ENCODE measurements at regions not wholly inside any gene's neighbourhood (a gene's known extent, or its start where the extent isn't known, plus 50 kb on each side); places are given as distances from the start of the nearest gene placed in this dataset.
A peak's percentile ranks its signal among the peaks of the same experiment; 100 is the strongest.

GRCh38 chr2:150162241-150162942 is 325.1 kb downstream of the RND3 start:
- no peaks in the 10 kb centered on the region; the same call in 1 of the 2 replicates for H3K4me1 ChIP-seq
- H3K36me3 ChIP-seq, result no peaks in the 10 kb centered on the region
- H3K9me3 ChIP-seq, result no peaks in the 10 kb centered on the region
- peak; percentile 6 for DNase-seq
- TF ChIP-seq, protein P1, sequence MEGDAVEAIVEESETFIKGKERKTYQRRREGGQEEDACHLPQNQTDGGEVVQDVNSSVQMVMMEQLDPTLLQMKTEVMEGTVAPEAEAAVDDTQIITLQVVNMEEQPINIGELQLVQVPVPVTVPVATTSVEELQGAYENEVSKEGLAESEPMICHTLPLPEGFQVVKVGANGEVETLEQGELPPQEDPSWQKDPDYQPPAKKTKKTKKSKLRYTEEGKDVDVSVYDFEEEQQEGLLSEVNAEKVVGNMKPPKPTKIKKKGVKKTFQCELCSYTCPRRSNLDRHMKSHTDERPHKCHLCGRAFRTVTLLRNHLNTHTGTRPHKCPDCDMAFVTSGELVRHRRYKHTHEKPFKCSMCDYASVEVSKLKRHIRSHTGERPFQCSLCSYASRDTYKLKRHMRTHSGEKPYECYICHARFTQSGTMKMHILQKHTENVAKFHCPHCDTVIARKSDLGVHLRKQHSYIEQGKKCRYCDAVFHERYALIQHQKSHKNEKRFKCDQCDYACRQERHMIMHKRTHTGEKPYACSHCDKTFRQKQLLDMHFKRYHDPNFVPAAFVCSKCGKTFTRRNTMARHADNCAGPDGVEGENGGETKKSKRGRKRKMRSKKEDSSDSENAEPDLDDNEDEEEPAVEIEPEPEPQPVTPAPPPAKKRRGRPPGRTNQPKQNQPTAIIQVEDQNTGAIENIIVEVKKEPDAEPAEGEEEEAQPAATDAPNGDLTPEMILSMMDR (IDR thresholded peaks at IDR 0.05; ENCODE audit: low read depth, low read length), result no peak
- H3K4me3 ChIP-seq (ENCODE audit: low read depth, low read length), result no peak overlapping the region
- no peaks in the 10 kb centered on the region for H3K27me3 ChIP-seq

DNA sequence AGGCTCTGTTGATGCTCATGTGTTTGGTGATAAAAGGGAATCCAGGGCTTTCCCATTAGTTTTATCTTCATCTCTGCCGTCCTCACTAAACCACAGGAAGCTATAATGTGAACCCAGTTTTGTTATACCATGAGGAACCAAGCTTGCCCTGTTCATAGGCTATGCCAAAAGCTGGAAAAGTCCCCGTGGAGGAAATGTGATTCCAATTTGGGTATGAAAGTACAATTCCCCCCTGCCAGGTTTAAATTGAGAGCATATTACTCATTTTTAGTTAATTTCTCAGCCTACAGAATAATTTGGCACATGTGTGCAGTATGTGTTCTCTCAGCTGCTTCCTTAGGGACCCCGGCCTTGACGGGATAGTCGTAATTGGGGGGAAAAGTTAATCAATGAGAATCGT is 327.4 kb downstream of the RND3 start:
- no peaks in the 10 kb centered on the region for H3K27me3 ChIP-seq
- no peaks in the 10 kb centered on the region for H3K36me3 ChIP-seq
- no peak overlapping the region for H3K4me3 ChIP-seq (ENCODE audit: low read depth, low read length)
- no peaks in the 10 kb centered on the region; the same call in 1 of the 2 replicates for H3K4me1 ChIP-seq
- TF ChIP-seq, protein P1 (IDR thresholded peaks at IDR 0.05; ENCODE audit: low read depth, low read length), result no peak
- H3K9me3 ChIP-seq, result no peaks in the 10 kb centered on the region
- no peak for DNase-seq

DNA sequence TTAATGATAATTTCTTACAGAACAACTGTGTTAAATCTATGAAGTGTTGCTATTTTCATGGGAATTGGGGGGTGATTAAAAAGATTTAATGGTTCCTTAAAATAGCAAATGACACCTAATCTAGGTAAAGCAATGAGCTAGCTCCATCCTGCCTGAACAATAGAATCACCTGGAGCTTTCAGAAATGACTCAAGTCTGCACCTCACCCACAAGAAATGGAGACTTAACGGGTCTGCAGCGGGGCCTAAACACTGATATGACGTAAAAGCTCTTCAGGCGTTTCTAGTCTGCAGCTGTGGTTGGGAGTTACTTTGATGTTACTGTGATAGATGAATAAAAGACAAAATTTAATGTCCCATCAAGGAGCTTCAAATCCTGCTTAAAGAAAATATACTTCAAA is 328.2 kb downstream of the RND3 start:
- Histone ChIP-seq H3K4me1 (no peaks in the 10 kb centered on the region; the same call in 1 of the 2 replicates), H3K4me3 (ENCODE audit: low read depth, low read length) (no peak overlapping the region), H3K27me3 (no peaks in the 10 kb centered on the region), H3K9me3 (no peaks in the 10 kb centered on the region), H3K36me3 (no peaks in the 10 kb centered on the region)
- TF ChIP-seq, protein P1 (IDR thresholded peaks at IDR 0.05; ENCODE audit: low read depth, low read length), result no peak
- no peak for DNase-seq

- no peak overlapping the region for H3K4me3 ChIP-seq (ENCODE audit: low read depth, low read length)
- H3K9me3 ChIP-seq, result no peaks in the 10 kb centered on the region
- H3K27me3 ChIP-seq, result no peaks in the 10 kb centered on the region
- TF ChIP-seq, protein P1 (IDR thresholded peaks at IDR 0.05; ENCODE audit: low read depth, low read length), result no peak
- H3K4me1 ChIP-seq, result no peaks in the 10 kb centered on the region; the same call in 1 of the 2 replicates
- no peaks in the 10 kb centered on the region for H3K36me3 ChIP-seq
- no peak for DNase-seq
Measured at GRCh38 chr2:150156876-150157275, 330.6 kb downstream of the RND3 start.

DNA sequence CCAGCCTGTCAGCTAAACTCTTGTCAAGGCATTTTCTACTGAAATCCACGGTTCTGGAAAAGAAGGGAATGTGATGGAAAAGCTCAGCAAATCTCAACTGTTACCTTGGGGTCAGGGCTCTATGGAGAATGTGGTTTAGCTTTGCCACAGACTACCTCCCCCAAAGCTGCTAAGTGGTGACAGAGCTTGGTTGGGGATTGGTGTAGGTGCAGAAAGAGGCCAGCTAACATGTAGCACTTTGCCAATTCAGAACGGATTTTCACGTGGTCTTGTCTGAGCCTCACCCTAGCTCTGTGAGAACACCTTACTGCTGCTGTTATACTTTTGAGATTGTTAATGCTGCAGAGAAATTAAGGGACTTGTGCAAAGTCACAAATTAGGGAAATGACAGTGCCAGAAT is 331.1 kb downstream of the RND3 start:
- Histone ChIP-seq H3K4me1 (no peaks in the 10 kb centered on the region), H3K4me3 (ENCODE audit: low read depth, low read length) (no peak overlapping the region), H3K36me3 (no peaks in the 10 kb centered on the region), H3K27me3 (no peaks in the 10 kb centered on the region), H3K9me3 (no peaks in the 10 kb centered on the region)
- TF ChIP-seq, protein P1 (IDR thresholded peaks at IDR 0.05; ENCODE audit: low read depth, low read length), result no peak
- no peak for DNase-seq

DNA sequence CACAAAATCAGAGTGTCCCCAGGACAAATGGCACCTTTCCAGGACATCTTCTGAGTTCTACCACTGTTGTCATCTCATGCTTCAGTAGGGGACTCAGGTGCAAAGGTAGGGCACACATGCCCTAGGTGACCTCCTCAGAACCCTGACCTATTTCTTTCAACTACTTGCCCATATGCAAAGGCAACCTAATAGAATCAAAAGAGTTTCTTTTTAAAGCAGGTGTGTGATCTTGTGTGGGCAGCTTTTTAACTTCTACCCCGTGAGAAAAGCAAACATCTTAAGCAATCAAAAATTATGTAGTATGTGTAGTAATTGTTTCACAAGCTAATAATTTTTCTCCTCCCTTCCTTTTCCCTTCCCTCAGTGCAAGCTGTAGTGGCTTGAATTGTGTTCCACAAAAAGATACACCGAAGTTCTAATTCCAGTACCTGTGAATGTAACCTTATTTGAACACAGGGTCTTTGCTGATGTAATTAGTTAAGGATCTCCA is 333.1 kb downstream of the RND3 start:
- Histone ChIP-seq H3K36me3 (no peaks in the 10 kb centered on the region), H3K9me3 (no peaks in the 10 kb centered on the region), H3K27me3 (no peaks in the 10 kb centered on the region), H3K4me3 (ENCODE audit: low read depth, low read length) (no peak overlapping the region), H3K4me1 (no peaks in the 10 kb centered on the region)
- DNase-seq, result no peak
- TF ChIP-seq, protein P1 (IDR thresholded peaks at IDR 0.05; ENCODE audit: low read depth, low read length), result no peak

Data from BE2C (cell line).